HG03135 (cell line): ENCODE measurements at regions not wholly inside any gene's neighbourhood (a gene's known extent, or its start where the extent isn't known, plus 50 kb on each side); places are given as distances from the start of the nearest gene placed in this dataset.
"Not testable (repeated sequence)": the region's sequence is repeated elsewhere in the genome, so short reads cannot be mapped to it uniquely, and the experiment has no call there.

Source experiments
- ATAC-seq: cut with Tn5 transposase; IDR thresholded peaks from one replicate; pipeline ENCODE4 v1.9.1; 2021; ENCODE audit warnings: mild to moderate bottlenecking, moderate library complexity; ENCODE audit not compliant: unreplicated experiment

DNA sequence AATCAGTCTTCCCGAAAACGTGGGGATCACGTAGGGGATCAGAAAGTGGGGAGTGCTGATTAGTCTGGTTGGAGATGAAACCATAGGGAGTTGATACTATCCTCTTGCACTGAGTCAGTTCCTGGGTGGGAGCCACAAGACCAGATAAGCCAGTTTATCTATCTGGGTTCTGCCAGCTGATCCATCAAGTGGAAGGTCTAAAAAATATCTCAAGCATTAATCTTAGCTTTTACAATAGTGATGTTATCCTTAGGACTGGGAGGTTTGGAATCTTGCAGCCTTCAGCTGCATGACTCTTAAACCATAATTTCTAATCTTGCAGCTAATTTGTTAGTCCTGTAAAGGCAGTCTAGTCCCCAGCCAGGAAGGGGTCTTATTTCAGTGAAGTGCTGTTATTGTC lies 2474.2 kb downstream of the PCDH9 start:
- ATAC-seq: no peak

DNA sequence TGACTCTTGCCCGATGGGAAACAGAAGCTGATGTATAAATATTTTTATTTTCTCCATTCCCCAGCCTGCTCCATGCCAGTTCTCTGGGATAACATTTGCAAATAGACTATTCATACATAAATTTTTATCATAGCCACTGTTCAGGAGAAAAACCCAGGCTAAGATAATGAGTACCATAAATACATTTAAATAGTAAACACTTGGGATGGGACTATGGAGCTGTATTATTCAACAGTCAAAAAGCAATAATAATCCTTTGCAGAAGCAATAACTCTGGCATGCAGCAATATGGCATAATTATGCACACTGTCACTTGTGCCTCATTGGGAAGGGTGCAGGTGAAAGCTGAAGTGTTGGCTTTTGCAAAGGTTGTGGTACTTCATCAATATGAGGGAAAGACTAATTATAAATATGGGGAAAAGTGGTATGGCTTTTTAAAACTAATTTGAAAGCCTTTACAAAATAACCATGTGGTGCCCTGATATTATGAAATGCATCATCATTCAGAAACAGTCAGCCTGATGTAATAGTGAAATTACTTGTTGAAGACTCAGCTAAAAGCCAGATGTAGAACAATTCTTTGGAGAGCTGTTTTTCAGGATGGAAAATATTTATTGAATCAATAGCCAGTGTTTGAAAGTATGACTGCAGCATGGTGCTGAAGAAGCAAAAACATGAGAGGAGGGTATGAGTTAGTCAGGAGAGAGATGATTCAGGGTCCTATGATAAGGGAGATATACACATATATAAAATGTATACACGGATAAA lies 2476.7 kb downstream of the PCDH9 start:
- ATAC-seq: no peak

DNA sequence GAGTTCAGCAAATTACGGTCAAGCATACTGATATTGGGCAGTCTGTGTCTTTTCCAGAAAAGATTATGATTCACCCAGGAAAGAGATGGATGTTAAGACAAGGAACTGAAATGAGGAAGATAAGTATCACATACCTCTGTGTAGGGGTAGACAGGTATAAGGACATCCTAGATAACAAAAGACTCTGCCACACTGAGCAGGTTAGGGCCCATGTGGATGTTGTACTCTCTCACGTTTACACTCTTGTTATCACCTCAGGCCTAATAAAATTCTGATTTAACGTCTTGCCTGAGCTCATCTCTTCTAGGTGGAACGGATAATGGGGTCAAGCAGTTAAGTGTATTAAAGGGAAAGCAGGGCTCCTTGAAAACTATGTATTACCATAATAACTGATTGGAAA lies 2480.8 kb downstream of the PCDH9 start:
- no peak for ATAC-seq

DNA sequence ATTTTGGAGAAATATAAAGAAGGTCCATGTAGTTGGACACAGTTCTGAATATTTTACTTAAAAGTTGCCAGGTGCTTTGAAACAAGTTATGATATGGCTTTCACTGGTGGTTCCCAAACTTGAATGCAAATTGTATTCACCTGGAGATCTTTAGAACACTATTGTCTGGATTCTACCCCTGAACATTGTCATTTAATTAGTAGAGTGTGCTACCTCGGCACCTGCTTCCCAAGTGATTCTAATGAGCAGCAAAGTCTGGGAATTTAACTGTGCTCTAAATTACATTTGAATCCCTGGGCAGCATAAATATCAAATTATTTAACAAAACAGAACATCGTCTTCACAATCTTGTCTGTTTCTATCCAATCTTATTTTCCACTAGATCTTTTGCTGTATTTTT lies 2483.3 kb downstream of the PCDH9 start:
- no peak for ATAC-seq

DNA sequence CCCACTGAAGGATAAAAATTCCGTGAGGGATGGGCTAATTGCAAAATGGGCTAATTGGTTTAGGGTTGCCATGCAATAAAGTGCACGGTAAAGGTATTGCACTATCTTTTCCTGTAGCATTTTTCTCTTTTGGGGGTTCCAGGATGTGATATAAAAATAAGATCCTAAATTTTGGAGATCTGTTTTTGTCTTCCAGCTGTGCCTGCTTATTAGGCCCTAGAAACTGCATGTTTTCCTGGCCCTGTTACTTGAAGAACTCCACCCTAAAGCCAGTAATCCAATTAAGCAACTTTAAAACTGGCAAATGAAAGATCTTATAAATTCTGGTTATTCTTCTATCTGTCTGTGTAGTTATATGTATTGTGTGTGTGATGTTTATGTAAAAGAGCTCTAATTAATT lies 2489.6 kb downstream of the PCDH9 start:
- ATAC-seq: no peak

DNA sequence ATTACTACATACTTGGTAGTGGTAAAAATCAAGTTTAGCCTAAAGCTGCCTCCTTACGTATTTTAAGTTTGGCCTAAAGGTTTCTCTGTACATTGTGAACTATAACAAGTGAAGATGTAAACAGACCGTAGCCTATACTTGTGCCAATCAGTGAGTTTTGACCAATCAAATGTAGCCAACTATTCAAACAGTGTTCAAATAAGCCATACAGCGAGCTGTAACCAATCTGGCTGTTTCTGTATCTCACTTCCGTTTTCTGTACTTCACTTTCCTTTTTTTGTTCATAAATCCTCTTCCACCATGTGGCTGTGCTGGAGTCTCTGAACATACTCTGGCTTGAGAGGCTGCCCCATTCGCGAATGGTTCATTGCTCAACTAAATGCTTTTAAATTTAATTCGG lies 2504.6 kb downstream of the PCDH9 start:
- ATAC-seq: no peak

DNA sequence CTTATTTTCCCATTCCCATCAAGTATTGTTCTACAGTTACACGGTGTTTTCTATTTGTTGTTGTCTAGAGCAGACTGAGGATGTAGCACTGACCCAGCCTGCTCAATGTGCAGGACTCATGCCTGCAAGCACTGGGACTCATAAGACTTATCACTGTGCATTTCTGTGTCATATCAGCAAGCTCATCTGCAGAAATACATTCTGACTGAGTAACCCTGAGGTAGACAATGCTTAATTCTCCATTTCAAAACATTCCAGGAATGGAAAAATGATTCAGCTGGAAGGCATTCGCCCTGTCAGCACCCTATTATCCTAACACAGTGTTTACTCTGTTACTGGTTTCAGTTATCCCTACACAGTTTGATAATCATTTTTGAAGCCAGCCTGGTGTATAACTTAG lies 2506.4 kb downstream of the PCDH9 start:
- ATAC-seq: no peak

DNA sequence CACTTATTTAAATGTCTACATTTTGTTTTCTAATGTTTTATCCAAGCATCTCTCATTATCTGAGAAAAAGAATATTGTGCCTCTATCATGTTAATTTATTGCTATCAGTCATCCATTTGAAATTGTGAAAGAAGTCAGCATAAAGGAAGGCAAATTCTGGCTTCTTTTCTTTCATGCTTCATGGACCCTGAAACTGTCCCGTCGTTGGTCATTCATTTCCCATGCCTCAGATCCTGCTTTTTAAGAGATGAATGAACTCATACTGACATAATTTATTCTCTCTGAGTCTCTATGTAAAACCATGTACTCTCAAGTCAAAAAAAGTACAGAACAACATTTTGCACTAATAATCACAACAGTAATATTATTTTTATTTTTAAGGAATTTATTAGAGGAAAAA lies 2512.0 kb downstream of the PCDH9 start:
- ATAC-seq: no peak

DNA sequence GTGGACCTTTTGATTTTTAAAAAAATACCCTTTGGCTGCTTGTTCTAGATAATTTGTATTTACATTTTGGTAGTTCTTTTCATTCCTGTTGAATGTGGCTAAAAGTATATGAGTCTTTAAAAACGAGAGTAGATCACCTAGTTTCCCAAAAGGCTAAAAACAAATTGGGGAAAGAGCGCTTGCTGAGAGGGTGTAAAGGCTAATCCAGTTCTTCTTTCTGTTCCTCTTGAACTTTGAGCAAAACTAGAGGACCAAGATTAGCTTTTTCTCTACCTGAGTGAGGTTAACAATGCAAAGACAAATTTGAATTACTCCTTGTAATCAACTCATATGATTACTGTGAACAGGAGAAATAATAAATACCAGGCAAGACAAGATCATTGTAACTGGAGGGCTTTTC lies 2513.2 kb downstream of the PCDH9 start:
- ATAC-seq: no peak

DNA sequence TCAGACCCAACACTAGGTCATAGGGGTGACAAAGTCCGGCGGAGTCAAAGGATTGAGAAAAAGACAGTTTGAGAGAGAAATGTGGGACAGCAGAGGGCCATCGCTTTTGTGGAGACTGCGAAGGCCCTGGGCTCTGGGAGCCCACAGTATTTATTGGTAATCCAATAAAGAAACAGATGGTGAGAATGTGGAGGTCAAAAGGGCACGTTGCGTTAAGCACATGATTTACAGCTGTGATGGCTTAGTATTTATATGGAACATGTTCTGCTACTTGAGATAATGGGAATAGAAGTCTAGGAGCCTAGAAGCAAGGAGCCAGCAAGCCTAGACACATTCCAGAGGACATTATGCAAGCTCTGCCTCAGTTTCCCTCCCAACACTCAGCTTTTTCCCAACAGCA lies 2521.1 kb downstream of the PCDH9 start:
- no peak for ATAC-seq

DNA sequence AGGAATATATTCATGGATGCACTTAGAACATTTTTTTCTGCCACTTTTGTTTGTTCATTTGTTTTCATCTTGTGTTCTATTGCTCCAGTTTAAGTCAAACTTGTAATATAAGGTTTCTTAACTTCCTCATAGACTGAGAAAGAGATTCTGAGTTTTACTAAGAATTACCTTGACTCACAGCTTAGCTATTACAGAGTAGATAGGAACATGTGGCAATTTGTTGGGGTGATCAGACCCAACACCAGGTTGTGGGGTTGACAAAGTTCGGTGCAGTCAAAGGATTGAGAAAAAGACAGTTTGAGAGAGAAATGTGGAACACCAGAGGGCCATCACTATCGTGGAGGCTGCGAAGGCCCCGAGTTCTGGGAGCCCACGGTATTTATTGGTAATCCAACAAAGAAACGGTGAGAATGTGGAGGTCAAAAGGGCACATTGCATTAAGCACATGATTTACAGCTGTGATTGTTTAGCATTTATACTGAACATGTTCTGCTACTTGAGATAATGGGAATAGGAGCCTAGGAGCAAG lies 2526.0 kb downstream of the PCDH9 start:
- ATAC-seq: no peak

DNA sequence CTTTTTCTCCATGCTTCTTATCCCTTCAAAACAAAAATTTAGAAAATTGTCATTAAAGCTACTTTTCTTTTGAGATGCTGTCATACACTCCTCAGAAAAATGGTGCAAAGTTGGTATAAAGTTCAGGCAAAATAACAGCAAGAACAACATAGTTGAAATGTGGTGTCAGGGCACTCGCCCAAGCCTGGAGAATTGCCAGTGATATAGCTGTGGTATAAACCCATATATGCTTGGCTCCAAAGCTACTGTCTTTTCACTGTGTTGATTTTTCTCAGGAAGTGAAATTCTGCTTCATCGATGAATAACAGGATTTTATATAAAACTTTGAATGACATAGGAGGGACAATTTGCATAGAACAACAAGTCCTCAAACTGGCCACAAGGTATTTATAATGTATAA lies 2532.9 kb downstream of the PCDH9 start:
- no peak for ATAC-seq

DNA sequence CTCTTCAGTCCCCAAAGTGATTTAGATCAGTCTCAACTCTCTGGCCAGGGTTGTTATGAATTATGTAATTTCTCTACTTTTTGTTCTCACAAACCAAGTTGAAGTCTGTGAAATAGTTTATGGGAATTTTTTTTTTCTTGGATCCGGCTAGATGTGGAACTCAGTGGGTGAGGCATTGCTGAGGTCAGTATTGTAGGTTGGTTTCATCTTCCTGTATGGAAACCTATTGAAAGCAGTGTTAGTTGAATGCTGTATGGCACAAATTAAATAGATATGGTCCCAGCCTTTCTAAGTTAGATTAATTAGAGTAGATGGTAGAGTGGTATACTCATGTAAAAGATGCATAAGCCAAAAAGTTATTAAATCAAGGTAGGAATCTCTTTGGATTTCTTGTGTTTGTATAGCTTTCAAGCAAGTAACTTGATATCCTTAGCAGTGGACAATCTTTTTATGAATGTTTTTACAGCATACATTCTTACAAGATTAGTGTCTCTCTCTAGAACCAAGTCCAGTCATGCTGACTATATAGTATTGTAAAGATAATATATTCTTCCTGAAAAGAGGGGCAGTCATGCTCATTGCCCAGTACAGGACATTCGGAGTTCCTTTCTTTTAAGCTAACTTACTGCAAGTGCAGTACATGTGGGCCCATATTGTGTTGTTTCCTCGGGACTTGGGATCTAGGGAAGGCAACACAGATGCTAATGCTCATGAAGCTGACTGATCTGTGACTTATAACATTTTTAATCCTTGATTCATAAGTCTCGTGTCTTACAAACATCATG lies 2541.1 kb downstream of the PCDH9 start:
- no peak for ATAC-seq

DNA sequence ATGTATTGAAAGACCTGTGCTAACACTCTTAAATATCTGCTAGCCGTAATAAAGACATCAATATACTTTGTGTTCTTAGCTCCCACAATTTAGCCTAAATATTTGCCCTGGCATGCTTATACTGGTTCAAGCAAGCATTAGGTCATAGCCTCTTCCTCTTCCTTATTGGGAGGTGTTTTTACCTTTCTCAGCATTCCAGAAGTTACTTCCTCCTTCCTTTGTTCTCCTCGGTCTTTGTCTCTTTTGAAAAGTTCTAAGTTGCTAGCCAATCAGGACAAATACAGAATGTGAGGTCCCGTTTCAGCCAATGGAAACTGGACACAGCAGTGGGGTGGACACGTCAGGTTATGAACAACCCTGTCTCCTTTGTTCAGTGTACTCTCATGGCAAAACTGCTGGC lies 2543.6 kb downstream of the PCDH9 start:
- ATAC-seq: not testable (repeated sequence)

DNA sequence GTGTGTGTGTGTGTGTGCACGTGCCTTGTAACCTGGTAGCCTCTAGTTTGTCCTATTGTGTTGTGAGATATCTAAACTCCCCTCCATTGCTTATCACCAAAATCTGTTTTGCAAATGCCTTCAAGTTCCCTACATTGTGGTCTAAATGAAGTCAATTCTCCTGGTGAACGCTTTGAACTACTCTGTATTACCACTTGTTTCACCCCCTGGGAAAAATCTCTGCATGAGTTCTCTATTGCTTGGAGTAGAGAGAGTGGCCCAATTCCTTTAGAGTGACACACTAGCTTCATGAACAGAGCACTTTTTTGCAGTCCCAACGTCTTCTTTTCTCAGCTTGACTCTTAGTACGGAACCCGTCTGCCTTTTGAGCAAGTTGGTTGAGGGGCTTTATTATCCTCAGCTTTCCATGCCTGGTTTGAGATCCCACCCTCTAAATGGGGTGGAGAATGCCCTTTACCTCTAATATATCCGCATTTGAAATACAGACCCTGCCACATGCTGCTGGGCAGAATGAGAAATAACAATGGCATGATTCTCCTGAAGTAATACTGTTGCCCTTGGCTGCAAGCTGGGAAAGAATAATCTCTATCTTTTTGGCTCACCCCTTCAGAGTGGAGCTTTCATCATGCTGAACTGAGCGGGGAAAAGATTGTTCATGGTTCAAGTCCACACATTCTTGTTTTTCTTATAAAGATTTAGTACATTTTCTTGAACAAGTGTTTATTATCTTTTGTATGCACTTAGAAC lies 2545.3 kb downstream of the PCDH9 start:
- no peak for ATAC-seq

DNA sequence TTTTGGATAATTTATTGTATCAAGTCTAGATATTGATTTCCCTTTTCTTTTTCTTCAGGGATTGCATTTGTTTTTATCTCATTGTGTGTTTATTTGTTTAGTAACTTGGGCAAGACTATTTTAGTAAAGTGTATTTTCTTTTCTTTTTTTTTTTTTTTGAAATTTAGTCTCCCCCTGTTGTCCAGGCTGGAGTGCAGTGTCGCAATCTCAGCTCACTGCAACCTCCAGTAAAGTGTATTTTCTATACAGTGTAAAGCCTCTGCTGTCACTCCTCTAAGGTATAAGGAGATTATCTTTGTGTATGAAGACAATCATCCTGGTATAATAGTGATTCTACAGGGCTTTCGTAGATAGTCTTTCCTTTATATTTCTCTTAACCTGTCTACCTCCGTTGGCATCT lies 2546.0 kb downstream of the PCDH9 start:
- no peak for ATAC-seq

DNA sequence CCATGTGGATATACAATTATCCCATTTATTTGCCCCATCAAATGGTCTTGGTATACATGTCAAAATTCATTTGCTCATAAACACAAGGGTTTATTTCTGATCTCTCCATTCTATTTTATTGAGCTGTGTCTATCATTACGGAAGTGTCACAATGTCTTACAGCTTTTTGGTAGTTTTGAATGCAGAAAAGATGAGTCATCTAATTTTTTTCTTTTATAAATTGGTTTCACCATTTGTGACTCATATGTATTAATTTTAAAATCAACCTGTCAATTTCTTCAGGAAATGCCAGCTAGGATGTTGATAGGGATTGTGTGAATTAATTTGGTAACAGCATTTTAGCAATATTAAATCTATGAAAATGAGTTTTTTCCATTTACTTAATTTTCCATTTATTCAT lies 2549.4 kb downstream of the PCDH9 start:
- no peak for ATAC-seq

DNA sequence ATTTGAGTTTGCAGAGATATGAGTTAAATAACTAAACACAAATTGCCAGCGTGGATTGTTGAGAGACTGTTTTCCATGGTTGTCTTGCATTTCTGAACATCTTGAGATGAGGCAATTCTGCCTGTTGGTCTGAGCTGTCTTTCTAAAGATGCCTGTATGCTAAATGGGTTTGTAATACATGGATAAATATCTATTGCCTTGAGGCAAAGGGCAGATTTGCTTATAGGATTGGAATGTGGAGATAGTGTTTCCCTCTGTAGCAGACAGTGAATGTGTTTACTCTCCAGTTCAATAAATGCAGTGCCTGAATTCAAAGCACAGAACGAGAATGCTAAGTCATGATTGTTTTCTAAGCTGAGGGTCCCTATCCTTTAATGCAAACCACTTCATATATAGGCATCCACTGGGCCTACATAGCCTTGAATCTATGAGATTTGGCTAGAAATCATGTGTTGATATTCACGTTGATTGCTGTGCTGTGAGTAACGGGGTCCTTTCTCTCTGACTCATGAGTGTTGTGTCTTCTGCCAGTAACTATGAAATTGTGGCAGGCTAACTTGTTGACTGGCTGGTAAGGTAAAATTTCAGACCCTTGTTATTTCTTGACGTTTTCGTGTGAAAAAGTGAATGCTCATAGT lies 2554.8 kb downstream of the PCDH9 start:
- no peak for ATAC-seq

DNA sequence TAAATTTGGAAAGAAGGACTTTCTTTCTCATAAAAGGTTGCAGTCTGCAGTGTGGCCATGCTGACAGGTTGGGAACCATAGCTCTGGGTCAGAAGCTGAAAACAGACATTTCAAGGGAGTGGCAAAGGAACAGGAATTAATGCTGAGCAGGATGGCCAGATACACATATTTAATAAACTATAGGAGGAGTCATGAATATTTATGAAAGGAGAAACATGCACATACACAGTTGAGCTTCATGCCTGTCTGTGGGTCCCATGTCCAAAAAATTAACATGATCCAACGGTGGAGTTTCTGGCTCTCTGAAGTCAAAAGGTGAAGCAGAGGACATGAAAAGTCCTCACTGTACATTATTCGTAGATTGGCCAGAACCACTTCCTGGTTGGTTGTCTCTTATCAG lies 2556.0 kb downstream of the PCDH9 start:
- ATAC-seq: no peak

DNA sequence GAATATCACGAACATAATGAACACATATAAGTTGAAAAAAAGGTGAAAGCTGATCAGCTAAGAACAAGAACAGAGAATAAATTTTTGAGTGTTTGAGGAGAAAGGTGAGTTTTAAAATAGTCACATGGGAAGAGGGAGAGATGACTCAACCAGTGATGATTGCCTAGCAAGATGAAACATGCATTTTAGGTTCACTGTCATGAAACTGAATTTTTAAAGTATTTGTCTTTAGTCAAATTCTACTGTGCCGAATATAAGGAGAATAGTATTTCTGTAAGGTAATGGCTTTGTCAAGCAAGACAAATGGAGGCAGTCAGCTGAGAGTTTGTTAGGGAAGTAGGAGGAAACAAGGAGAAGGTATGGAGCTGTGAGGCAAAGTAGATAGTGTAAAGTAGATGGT lies 2557.4 kb downstream of the PCDH9 start:
- ATAC-seq: no peak
